HuH-7.5 (cell line): ENCODE measurements at regions not wholly inside any gene's neighbourhood (a gene's known extent, or its start where the extent isn't known, plus 50 kb on each side); places are given as distances from the start of the nearest gene placed in this dataset.
"Not testable (repeated sequence)": the region's sequence is repeated elsewhere in the genome, so short reads cannot be mapped to it uniquely, and the experiment has no call there.

Experiments
- DNase-seq: peaks from one replicate; pipeline ENCODE4 v3.0.0; 2011; ENCODE audit warnings: low spot score

DNA sequence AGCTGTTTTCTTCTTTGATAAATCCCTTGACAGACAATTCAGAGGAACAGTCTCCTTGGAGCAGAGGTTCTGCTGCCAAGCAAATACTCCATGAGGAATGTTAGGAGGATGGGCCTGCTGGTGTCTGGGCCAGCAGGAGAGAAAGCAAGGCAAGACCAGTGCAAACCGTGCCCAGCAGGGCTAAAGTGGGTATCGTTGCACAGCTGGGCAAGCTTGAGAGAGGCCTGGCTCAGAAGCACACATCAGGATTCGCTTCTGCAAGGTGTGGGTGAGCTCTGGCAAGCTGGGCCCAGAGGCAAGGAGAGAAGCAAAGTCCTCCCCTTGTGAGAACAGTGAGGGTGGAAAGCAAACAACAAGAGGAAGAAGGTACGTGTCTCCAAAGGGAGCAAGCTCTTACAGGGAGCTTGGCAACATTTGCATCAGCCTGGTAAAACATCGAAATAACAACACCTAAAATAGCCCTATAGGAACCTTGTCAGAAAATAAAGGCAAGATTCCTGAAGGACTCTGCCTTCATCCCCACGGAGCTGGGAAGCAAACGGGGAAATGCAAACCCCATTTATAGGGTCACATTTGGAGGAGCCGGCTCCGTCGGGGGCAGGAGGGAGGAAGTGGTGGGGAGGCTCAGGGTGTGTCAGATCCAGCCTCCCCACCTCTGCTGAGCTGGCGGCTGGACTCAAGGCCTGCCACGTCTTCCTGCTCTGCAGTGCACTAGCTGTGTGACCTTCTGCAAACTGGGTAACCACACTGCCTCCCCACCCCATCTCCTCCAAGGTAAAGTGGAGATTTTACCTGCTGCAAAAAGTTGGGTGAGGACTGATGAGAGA, 62.3 kb upstream of the HIVEP3 start:
- DNase-seq: no peak

DNA sequence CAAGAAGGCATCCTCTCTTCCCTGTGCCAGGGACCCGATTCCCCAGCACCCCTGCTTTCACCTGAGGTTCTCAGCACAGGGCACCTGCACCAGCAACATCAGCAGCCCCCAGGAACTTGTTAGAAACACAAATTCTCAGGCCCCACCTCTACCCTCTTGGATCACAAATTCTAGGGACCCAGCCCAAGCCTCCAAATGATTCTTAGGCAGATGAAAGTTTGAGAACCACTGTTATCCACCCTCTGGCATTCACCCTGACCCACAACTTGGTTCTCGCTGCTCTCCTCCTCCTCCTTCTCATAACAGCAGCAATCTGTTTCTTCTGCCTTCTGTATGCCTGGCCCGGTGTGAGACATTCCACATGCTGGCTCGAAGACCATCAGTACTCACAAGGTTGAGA, 60.3 kb upstream of the HIVEP3 start:
- no peak for DNase-seq

DNA sequence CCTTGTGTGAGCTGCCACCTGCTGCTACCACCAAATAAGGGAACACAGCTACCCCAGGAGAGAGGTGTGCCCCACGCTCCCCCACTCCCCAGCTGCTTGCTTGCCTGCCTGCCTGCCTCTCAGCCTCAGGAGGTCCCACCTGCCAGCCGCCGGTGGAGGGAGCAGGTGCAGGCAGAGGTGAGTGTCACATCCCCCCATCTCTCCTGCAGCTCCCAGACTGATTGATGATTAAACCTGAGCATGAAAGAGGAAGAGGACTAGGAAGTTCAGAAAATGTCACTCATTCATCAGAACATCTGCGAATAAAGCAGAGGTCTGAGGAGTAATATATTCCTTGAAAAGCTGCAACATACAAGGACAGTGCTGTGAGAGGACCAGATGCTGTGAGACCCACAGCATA, 58.6 kb upstream of the HIVEP3 start:
- DNase-seq: no peak

DNA sequence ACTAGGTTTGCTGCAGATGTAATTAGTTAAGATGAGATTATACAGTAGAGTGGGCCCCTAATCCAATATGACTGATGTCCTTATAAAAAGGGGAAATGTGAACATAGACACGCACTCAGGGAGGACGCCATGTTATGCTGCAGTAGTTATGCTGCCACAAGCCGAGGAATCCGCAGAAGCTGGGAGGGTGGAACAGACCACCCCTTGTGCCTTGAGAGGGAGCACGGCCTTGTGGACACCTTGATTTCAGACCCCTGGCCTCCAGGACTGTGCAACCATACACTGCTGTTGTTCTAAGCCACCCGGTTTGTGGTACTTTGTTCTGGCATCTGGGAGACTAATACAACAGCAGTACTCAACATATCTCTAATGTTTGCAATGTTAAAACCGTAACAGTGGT, 57.9 kb upstream of the HIVEP3 start:
- no peak for DNase-seq

DNA sequence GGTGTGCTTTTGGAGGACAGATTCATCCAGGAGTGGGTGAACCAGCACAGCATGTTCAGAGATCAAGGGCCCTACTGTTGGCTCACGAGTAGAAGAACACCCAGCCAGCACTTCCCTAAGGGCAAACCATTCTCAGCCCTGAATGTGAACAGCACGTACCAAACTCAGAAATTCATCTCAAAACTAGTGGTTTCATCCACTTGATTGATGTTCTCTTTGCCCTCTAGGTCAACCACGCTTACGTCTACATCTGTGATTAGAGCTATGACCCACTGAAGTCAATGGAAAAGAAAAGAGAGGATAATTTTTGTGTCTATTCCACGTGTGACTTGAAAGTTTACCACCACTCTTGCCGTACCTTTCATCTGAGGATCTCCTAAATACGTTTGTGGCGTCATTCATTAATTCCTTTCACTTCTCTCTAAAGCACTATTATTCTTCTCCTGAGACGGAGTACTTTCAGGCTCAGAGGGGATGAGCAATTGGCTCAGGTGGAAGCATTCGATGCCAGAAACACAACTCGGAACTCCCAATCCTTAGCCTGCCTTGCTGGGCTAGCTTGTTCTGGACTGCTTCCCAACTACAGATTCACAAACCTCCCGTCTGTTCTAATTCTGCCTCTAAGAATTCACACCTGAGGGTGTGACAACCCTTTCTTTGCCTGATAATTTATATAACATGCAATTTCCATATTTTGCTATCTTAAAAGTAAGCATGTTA, 57.3 kb upstream of the HIVEP3 start:
- DNase-seq: no peak

DNA sequence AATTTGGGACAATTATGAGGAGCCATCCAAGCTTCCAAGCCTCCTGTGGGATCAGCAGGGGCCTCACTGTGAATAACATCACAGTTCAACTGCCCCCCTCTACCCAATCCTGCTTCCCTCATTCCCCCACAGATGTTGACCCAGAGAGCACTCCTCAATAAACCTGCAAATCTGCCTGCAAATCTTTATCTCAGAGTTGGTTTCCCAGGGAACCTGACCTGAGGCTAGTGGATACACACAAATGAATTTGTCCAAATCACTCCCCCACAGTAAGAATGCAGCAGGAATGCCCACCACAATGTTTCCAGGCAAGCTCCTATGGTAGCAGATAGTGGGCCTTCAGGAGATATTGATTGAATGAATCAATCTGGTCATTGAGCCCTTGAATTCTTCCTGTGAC, 56.4 kb upstream of the HIVEP3 start:
- no peak for DNase-seq

DNA sequence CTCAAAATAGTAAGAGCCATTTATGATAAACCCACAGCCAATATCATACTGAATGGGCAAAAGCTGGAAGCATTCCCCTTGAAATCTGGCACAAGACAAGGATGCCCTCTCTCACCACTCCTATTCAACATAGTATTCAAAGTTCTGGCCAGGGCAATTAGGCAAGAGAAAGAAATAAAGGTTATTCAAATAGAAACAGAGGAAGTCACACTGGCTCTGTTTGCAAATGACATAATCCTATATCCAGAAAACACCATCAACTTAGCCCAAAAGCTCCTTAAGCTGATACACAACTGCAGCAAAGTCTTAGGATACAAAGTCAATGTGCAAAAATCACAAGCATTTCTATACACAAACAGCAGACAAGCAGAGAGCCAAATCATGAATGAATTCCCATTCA, 49.8 kb upstream of the HIVEP3 start:
- DNase-seq: not testable (repeated sequence)
